ENCODE measurements at regions not wholly inside any gene's neighbourhood (a gene's known extent, or its start where the extent isn't known, plus 50 kb on each side); places are given as distances from the start of the nearest gene placed in this dataset.
"Not testable (repeated sequence)": the region's sequence is repeated elsewhere in the genome, so short reads cannot be mapped to it uniquely, and the experiment has no call there.

- peak; percentile 50 for DNase-seq
Observed at GRCh38 chr9:135343837-135344522, 135.6 kb upstream of the PPP1R26 start.

GRCh38 chr9:135344523-135344901 is 135.1 kb upstream of the PPP1R26 start:
- DNase-seq, result no peak

DNA sequence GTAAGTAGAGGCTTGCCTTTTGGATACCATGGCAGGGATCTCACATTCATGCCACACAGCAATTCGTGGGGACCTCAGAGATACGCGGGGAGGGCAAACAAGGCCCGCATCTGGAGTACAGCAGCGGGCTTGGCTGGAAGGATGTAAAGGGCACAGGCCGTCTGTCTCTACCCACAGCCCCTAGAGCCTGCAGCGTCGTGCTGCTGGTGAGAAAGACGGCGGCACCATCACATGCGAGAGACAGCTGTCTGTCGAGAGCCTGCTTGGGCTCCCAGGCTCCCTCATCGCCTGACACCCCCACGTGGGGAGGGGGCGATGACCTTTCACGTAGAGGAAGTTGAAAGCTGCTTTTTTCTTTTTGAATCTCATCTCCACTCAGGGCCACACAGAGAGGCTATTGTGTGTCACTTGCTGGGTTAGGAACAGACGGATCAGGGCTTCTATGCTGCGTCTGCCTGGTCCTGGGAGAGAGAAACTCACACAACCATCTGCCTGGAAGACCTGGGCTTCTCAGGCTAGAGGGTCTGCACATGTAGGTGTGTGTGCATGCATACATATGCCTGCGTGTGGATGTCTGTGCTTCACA is 134.6 kb upstream of the PPP1R26 start:
- no peak for DNase-seq

- no peak for DNase-seq
Observed at GRCh38 chr9:135345775-135346433, 133.7 kb upstream of the PPP1R26 start.

DNA sequence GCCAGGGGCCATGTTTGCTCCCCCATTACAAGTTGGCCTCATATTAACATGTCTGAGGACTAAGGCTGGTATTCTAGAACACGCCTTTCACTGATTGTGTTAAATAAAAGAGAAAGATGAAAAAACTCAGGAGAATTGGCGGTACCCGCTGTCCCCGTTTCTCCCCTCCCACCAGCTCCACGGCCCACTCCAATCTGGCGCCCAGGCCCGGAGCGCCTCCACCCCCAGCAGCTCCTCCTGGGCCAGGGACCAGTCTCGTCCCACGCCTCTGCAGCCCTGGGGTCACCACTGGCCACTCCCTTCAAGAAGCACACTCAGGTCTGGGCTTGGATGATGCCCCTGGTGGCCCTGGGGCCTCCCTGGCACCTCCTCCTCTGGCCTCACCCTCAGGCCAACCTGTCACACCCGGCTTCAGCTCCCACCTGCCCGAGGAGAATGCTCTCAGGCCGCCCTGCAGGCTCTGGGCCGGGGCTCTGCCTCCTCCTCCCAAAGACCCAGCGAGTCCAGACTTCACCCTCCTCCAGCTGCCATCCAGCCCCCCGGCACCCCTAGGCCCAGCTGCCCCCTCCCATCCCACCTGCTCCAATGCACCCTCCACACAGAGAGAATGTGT is 133.0 kb upstream of the PPP1R26 start:
- DNase-seq, result no peak

GRCh38 chr9:135347461-135347860 is 132.1 kb upstream of the PPP1R26 start:
- DNase-seq, result no peak

DNA sequence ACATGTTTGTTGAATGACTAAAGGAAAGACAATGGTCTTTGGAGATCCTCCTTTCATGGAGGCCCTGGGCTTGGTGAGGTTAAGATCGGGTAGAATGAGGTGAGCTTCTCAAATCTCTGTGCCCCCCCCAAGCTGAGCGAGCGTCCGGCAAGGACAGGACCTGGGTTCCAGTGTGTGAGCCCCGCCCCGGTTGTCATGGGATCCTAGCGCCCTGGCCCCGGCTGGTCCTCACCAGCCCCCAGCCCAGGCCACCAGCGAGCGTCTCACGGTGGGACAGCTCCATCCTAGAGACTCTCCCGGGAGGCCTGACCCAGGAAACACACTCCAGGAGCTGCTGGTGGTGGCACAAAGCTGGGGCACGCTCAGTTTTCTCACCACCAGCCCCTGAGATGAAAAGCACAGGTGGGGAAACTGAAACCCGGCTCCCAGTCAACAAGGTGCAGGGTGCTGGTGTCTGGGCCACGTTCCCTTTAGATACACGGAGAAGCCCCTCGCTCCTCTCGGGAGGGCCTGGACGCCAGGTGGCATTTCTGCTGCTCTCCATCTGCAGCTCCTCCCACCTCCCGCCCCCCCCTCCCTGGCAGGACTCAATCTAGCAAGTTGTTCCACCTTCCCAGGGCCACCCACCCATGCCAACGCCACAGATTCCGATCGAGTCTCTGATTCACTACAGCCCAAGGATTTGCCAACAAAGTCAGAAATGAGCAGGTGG is 131.3 kb upstream of the PPP1R26 start:
- no peak for DNase-seq

DNA sequence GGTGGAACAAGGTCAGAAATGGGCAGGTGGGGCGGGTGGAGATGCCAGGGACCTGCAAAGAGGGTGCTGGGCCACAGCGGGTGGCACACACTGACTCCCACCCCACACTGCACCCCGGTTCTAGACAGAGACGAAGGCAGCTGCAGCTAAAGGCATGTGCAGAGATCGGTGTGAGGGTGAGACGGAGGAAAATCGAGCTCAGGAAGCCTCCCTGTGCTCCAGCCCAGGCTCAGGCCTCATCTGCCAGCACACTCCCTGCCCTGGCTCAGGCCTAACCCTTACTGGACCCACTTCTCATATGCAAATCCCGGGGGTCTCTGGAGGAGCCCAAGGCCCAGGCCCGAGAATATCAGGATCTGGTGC is 130.8 kb upstream of the PPP1R26 start:
- no peak for DNase-seq

DNA sequence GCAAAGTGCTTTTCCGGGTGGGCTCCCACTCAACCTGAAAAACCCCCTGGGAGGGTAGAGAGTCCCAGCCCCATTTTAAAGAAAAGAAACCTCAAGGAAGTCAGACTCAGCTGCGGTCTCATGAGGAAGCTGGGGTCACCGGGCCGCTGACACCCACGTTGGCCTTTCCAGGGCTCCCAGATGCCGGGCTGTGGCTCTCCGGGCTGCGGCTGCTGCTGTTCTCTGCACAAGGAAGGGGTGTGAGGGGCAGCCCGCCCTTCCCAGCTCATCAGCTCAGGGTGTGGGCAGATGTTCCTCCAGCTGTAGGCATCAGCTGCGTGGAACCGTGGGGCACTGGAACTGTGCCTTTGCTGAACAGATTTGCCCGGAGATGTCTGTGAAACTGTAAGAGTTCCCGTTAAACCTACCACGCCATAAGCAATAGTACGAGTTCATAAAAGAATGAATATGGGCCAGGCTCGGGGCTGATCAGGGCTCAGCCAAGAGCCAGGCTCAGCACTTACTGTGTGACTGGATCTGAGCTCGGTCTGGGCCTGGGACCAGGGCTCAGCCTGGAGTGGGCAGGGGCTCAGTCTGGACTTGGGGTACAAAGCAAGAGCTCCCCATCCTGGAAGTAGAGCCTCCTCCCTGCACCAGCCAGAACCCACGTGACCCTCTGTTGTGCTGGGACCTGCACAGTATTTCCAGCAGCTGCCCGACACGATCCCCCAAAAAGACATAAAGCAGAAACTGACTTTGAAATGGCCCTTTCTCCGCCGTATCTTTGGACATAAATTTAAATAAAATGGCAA is 130.2 kb upstream of the PPP1R26 start:
- DNase-seq, result no peak

DNA sequence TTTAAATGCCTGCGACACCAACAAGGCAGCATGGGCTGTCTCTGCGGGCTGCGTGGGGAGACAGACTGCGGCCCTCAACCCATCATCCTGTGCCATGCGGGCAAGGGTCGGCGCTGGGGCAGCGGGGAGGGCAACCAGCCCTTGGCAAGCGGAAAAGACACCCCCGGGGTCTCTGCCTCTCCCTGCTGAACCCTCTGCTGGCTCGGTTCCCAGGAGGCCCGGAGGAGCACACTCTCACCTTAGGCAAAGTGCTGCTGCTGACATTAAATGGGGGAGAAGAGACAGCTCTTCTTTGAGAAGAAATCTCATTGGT is 129.6 kb upstream of the PPP1R26 start:
- DNase-seq, result no peak

- DNase-seq, result no peak
Observed at GRCh38 chr9:135353935-135354334, 125.6 kb upstream of the PPP1R26 start.

- DNase-seq, result no peak
Observed at GRCh38 chr9:135355521-135356011, 124.0 kb upstream of the PPP1R26 start.

DNA sequence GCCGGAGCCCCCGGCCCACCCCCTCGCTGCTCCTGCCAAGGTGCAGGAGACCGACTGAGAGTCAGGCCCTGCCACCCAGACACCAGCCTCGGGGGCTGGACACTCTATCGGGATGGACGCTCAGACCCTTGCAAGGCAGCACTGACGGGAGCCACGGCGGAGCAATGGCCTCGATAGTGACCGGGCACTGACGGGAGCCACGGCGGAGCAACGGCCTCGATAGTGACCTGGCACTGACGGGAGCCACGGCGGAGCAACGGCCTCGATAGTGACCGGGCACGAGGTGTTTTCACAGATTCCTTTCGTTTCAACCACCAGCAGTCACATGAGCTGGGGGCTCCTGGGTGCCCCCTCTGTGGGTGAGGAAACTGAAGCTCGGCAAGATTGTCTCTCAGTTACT is 123.6 kb upstream of the PPP1R26 start:
- no peak for DNase-seq

- no peak for DNase-seq
Observed at GRCh38 chr9:135356796-135357195, 122.8 kb upstream of the PPP1R26 start.

DNA sequence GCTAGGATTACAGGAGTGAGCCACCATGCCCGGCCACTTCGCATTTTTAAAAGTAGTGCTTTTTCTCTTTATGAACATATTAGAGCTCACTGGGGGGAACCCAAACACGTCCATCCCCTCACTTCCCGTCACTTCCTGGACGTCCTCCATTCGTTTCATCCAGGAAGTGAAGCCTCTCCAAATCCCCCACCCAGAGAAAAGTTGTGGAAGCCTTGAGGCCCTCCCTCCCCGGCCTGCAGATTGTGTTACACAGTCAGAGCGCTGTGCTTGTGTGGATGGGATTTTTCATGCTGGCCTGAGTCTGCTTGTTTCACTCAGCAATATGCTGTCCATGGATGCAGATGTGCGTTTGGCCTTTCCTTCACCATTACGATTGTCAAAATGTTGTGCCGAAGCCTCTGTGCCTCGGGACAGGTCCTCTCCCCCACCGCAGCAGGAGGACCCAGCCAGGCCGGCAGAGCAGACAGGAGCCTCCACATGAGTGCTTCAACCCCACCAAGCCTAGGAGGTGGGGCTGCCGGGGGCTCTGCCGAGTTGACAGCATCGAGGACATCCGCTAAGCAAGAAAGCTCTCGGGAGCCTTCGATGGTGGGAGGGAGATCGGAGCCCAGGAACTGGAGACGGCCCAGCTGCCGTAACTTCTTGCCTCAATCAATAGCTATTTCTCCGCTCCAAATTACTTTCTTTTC is 121.6 kb upstream of the PPP1R26 start:
- DNase-seq, result no peak

DNA sequence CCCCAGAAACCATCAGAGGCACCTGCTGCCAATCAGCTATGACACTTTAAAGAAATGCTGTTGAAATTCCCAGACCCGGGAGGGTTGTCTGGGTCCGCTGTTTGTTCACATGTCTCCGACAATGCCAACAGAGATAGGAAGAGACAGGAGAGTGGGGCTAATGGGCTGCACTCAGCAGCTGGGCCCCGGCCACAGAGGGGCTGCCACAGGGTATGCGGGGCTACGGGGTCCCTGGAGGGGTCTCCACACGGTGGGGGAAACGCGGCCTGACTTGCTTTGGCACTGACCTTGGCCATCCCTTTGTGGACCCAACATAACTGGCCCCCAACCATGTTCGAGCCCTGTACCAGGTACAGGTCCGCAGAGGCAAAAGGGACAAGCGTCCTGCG is 121.0 kb upstream of the PPP1R26 start:
- no peak for DNase-seq

GRCh38 chr9:135359764-135360163 is 119.8 kb upstream of the PPP1R26 start:
- DNase-seq, result no peak

GRCh38 chr9:135360617-135361016 is 119.0 kb upstream of the PPP1R26 start:
- DNase-seq, result no peak

GRCh38 chr9:135361668-135362067 is 117.9 kb upstream of the PPP1R26 start:
- DNase-seq, result not testable (repeated sequence)

GRCh38 chr9:135363596-135363995 is 116.0 kb upstream of the PPP1R26 start:
- no peak for DNase-seq

DNA sequence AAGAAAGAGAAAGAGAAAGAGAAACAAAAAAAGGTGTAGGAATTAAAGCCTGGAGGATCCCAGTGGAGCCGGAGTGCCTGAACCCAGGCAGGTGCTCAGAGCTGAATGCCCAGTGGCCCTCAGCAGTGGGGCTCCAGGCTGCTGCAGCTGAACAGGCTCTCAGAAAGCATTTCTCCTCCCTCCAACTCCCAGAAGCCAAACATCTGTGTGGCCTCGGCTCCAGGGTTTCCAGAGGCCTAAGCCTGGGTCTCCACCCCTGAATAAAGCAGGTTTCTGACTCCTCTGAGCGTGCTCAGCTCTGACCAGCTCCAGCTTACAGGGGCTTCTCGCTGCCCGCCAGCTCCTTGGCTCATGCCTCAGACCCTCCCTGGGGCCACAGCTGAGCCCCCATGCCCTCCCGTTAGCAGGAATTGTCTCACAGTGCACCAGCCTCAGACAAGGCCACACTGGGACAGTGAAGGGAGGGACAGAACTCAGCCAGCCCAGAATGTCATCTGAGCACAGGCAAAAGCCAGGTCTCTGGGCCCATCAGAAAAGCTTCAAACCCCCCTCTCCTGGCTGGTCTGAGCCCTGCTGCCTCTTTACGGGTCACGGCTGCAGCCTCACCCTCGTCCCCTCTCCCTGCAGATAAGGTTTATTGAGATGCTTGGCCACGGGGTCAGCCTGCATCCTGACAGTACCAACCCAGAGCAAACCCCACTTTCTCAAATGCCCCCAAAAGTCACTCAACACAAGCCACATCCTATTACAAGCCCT is 114.4 kb upstream of the PPP1R26 start:
- no peak for DNase-seq
